Spleen (tissue), 11 donors: ENCODE measurements at regions not wholly inside any gene's neighbourhood (a gene's known extent, or its start where the extent isn't known, plus 50 kb on each side); places are given as distances from the start of the nearest gene placed in this dataset.

Experiments
- DNase-seq: peaks from one replicate; pipeline ENCODE4 v3.0.0-alpha.2; 2020
- H3K27ac ChIP-seq, 8 donors: fragments of 200-600 bp; sonication (generic) in 7 of 8; 1 replicate in 4 of 8; 2 replicates in 4 of 8; pipeline versions ENCODE4 v1.5.0 to v1.8.0; 2016 to 2021; ENCODE audit warnings: inconsistent platforms in 4 of 8, mild to moderate bottlenecking in 4 of 8, moderate library complexity in 1 of 8
- H3K27me3 ChIP-seq, 7 donors: fragments of 200-600 bp; sonication (generic) in 6 of 7; replicated peaks in 1 of 7; 1 replicate in 4 of 7; 2 replicates in 3 of 7; pipeline versions ENCODE4 v1.5.0 to v1.8.0; 2016 to 2021; ENCODE audit warnings: inconsistent platforms in 3 of 7, mild to moderate bottlenecking in 1 of 7
- H3K36me3 ChIP-seq, 6 donors: fragments of 200-600 bp; sonication (generic) in 5 of 6; 1 replicate in 4 of 6; 2 replicates in 2 of 6; pipeline versions ENCODE4 v1.5.0 to v1.8.0; 2016 to 2021; ENCODE audit warnings: inconsistent platforms in 2 of 6
- H3K4me1 ChIP-seq, 6 donors: fragments of 200-600 bp; sonication (generic) in 5 of 6; 1 replicate in 3 of 6; 2 replicates in 3 of 6; pipeline versions ENCODE4 v1.5.0 to v1.8.0; 2016 to 2021; ENCODE audit warnings: inconsistent platforms in 3 of 6
- H3K4me3 ChIP-seq, 8 donors: fragments of 200-600 bp; sonication (generic) in 7 of 8; 1 replicate in 4 of 8; 2 replicates in 4 of 8; pipeline versions ENCODE4 v1.5.0 to v1.8.0; 2016 to 2021; ENCODE audit warnings: inconsistent platforms in 4 of 8, mild to moderate bottlenecking in 4 of 8, moderate library complexity in 2 of 8
- H3K9me3 ChIP-seq, 8 donors: fragments of 200-600 bp; sonication (generic) in 7 of 8; 1 replicate in 4 of 8; 2 replicates in 4 of 8; pipeline versions ENCODE4 v1.5.0 to v1.8.0; 2016 to 2021; ENCODE audit warnings: inconsistent platforms in 4 of 8
- POLR2A ChIP-seq, 3 donors: fragments of 450-650 bp; IDR thresholded peaks; one replicate each; pipeline ENCODE4 v1.5.1; 2017; ENCODE audit warnings: antibody characterized with exemption in 3 of 3, mild to moderate bottlenecking in 1 of 3
- POLR2AphosphoS5 ChIP-seq, 3 donors: sonication (generic); formaldehyde crosslinking; IDR thresholded peaks; one replicate each; pipeline ENCODE4 v1.5.1; 2017; ENCODE audit warnings: antibody characterized with exemption in 3 of 3
- WGBS, 5 donors: extraction: QIAGEN DNeasy Blood & Tissue Kit in 3 of 5; methylation state at CpG; one replicate each; pipeline versions ENCODE4 v1.1.5 to v1.1.7; 2013 to 2018; 5-methylcytosine and 5-hydroxymethylcytosine counted together
- intact Hi-C: fragments of 100-400 bp; cut with DNase I; formaldehyde crosslinking; loops from one replicate; pipeline ENCODE4 v1.15.0; 2023; ENCODE audit warnings: low total_unique reads
- TF ChIP-seq, protein P1 (sequence below), 11 experiments: fragments of 200-600 bp in 7 of 11; fragments of 450-650 bp in 4 of 11; sonication (generic) in 4 of 11; IDR thresholded peaks in 8 of 11; conservative IDR thresholded peaks in 3 of 11; 1 replicate in 7 of 11; 2 replicates in 4 of 11; pipeline versions ENCODE4 v1.4.0 to v1.8.0; 2016 to 2021; ENCODE audit warnings: antibody characterized with exemption in 11 of 11, inconsistent platforms in 4 of 11, mild to moderate bottlenecking in 1 of 11
- donor health status: healthy with polysubstance abuse.
- donor health status: DM: no; HTN: no; CAD: no; lungs with moderate emphysema.
- donor health status: DM: no; HTN: no; CAD: no.
- donor health status: Bipolar disorder and iron deficiency.
- donor health status: healthy.
- donor health status: DM: no; HTN: no; CAD: no.
- donor health status: DM: yes; HTN: yes; CAD: no.

DNA sequence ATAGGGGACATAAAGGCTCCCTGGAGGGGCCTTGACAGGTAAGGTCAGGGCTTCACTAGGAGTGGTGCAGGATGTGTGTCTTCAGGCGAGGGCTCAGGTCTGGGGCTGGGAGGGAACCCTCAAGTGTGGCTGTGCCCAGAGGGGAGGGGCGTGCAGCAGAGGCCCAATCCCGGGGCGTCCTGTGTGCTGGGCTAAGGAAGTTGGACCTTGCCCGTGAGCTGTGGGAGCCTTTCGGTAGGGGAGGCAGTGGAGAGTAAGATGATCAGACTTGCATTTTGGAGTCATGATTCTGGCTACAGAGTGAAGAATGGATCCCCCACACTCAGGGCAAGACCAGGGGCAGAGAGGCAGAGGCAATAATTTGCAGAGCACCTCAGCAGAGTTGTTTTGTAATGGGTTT, 145.4 kb downstream of the BUB3 start:
- intact Hi-C loops: no loop called here
- no peaks in the 10 kb centered on the region for H3K4me1 ChIP-seq
- no peak overlapping the region for H3K27ac ChIP-seq
- H3K36me3 ChIP-seq: no peaks in the 10 kb centered on the region
- H3K27me3 ChIP-seq: no peaks in the 10 kb centered on the region
- DNase-seq: no peak
- H3K9me3 ChIP-seq: no peaks in the 10 kb centered on the region
- no peak for TF ChIP-seq POLR2AphosphoS5 (IDR thresholded peaks at IDR 0.05)
- TF ChIP-seq, protein P1, sequence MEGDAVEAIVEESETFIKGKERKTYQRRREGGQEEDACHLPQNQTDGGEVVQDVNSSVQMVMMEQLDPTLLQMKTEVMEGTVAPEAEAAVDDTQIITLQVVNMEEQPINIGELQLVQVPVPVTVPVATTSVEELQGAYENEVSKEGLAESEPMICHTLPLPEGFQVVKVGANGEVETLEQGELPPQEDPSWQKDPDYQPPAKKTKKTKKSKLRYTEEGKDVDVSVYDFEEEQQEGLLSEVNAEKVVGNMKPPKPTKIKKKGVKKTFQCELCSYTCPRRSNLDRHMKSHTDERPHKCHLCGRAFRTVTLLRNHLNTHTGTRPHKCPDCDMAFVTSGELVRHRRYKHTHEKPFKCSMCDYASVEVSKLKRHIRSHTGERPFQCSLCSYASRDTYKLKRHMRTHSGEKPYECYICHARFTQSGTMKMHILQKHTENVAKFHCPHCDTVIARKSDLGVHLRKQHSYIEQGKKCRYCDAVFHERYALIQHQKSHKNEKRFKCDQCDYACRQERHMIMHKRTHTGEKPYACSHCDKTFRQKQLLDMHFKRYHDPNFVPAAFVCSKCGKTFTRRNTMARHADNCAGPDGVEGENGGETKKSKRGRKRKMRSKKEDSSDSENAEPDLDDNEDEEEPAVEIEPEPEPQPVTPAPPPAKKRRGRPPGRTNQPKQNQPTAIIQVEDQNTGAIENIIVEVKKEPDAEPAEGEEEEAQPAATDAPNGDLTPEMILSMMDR (IDR thresholded peaks at IDR 0.05 in 8 of 11, conservative IDR thresholded peaks at IDR 0.05 in 3 of 11): no peak
- no peak for TF ChIP-seq POLR2A (IDR thresholded peaks at IDR 0.05)
- 80 to 90% (median 83%) methylated on average over 6 of the region's 6 CpGs for WGBS, 5 donors
- H3K4me3 ChIP-seq: no peak overlapping the region

DNA sequence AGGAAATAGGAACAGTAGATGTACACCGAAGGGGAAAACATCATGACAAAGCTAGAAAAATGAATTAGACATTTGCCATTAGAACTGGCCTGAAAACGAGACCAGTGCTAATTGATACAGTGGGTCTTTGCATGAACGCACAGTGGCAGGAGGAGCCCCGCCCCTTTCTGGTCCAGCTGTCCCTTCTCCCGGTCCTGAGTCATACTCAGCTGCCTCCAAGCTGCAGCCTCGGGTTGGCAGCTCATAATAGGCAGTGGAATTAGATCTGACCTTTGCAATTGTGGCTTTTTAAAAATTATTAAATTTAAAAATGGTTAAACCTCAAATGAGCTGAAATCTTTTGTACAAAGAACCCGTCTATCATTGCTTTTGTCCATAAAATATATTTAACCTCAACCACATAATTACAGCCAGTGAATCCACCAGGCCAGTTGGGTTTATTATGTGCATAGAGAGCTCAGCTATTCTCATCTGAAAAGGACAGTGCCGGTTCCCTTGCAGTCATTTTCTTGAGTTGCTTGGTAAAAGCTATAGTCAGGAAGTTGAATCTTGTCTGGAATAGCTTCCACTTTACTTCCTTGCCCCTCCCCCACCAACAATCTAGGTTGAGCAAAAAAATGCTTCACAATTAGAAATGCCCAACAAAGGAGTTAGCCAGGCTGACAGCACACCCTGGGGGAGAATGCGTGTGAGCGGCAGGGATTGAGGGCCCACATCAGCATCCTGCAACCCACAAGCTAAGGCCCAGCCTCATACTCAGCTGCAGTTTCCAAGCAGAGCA, 147.1 kb downstream of the BUB3 start:
- no peak for DNase-seq
- TF ChIP-seq, protein P1 (IDR thresholded peaks at IDR 0.05 in 8 of 11, conservative IDR thresholded peaks at IDR 0.05 in 3 of 11): no peak
- TF ChIP-seq POLR2A (IDR thresholded peaks at IDR 0.05) (no peak), POLR2AphosphoS5 (IDR thresholded peaks at IDR 0.05) (no peak)
- peak overlapping the region in 1 of 8 donors; percentile 11 for H3K27ac ChIP-seq
- H3K4me3 ChIP-seq: no peak overlapping the region
- WGBS, 5 donors: 49 to 58% (median 54%) methylated on average over 9 to 10 of the region's 10 CpGs
- H3K4me1 ChIP-seq: no peaks in the 10 kb centered on the region
- no peaks in the 10 kb centered on the region for H3K9me3 ChIP-seq
- H3K27me3 ChIP-seq: no peaks in the 10 kb centered on the region
- H3K36me3 ChIP-seq: no peaks in the 10 kb centered on the region
- intact Hi-C loops: no loop called here

DNA sequence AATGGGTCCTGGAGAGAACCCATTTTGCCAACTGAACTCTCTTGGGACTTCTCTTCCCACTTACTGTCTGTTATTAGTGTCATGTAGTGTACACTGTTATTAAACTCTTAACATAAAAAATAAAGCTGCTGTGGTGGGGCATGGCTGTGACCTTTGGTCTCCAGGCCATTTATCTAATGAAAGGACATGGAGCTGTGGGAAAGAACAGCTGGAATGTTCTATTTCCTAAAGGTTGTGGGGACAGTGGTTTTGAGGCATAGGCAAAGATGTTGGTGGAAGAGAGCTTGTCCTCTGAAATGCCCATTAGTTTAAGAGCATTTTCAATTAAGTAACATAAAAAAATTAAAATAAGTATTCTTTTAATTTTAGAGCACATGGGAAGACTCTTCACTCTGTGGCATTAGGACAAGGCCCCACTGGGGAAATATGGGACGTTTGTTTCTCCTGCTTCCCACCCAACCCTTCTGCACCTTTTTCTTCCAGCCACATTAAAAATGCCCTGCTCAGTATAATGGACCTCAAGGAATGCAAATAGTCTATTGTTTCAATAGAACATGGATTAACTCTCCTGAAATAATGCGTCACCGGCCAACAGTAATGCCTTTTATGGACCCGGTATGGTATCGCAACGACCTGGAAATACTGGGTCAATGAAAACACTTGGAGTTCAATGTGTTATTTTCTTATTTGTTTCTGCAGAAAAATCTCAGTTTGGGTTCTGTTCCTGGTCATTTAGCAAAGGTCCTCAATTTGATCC, 149.6 kb downstream of the BUB3 start:
- no peaks in the 10 kb centered on the region for H3K27me3 ChIP-seq
- no peaks in the 10 kb centered on the region for H3K4me1 ChIP-seq
- no peak for DNase-seq
- no peaks in the 10 kb centered on the region for H3K9me3 ChIP-seq
- H3K27ac ChIP-seq: no peak overlapping the region
- intact Hi-C loops: no loop called here
- TF ChIP-seq POLR2A (IDR thresholded peaks at IDR 0.05): no peak
- no peak for TF ChIP-seq POLR2AphosphoS5 (IDR thresholded peaks at IDR 0.05)
- TF ChIP-seq, protein P1 (IDR thresholded peaks at IDR 0.05 in 8 of 11, conservative IDR thresholded peaks at IDR 0.05 in 3 of 11): no peak
- WGBS, 5 donors: 81 to 90% (median 86%) methylated on average over 6 of the region's 6 CpGs
- no peaks in the 10 kb centered on the region for H3K36me3 ChIP-seq
- H3K4me3 ChIP-seq: no peak overlapping the region

DNA sequence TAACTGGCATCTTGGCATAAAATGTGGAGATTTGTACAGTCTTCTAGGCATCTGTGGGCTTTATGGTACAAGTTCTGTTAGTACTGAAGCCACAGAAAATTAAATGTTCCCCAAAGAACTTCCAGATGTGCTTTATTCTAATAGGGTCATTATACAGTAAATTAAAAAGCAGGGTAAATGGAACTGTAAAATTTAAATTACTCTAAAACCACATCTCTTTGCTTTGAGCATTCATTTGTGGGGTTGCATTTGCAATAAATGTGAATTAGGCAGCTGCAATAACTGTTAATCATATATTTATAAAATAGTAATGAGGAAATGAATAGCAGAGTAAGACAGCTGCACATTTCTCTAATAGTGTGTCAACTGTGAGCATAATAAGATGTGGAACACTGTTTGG, 151.5 kb downstream of the BUB3 start:
- H3K36me3 ChIP-seq: no peaks in the 10 kb centered on the region
- intact Hi-C loops: no loop called here
- no peaks in the 10 kb centered on the region for H3K4me1 ChIP-seq
- H3K27ac ChIP-seq: no peak overlapping the region
- TF ChIP-seq, protein P1 (IDR thresholded peaks at IDR 0.05 in 8 of 11, conservative IDR thresholded peaks at IDR 0.05 in 3 of 11): no peak
- no peak for TF ChIP-seq POLR2A (IDR thresholded peaks at IDR 0.05)
- no peak for TF ChIP-seq POLR2AphosphoS5 (IDR thresholded peaks at IDR 0.05)
- no peak overlapping the region for H3K4me3 ChIP-seq
- H3K9me3 ChIP-seq: no peaks in the 10 kb centered on the region
- H3K27me3 ChIP-seq: no peaks in the 10 kb centered on the region
- DNase-seq: no peak
